Head of caudate nucleus (tissue), 42 donors: ENCODE measurements at regions not wholly inside any gene's neighbourhood (a gene's known extent, or its start where the extent isn't known, plus 50 kb on each side); places are given as distances from the start of the nearest gene placed in this dataset.
A peak's percentile ranks its signal among the peaks of the same experiment; 100 is the strongest.

ENCODE experiments used
- DNase-seq, 42 donors: peaks; one replicate each; pipeline versions ENCODE4 v3.0.0 to v3.0.0-alpha.2; 2020 to 2021; ENCODE audit warnings: mixed read lengths in 7 of 42
- intact Hi-C: fragments of 100-400 bp; cut with DNase I; formaldehyde crosslinking; loops from one replicate; pipeline ENCODE4 v1.15.0; 2022

- no peak for DNase-seq
- intact Hi-C loops = no loop called here
These were observed 146.8 kb upstream of the FBXL7 start for GRCh38 chr5:15353086-15353645.

DNA sequence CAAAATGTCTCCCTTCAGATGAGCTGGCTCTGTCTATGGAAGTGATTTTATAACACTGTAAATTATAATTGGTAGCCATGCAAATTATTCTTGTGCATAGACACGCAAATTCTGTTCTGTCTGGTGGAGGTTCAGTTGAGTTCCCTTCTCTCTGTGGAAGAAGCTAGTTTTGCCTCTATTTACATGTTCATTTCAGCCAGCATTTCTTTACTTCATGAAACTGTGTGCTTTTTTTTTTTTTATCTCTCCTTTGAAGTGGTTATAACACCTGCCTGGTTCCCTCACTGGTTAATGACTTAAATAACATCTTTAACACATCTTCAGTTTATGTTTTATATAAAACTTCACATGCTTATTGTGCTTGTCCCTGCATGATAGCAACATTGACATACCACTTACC lies 149.4 kb upstream of the FBXL7 start:
- no peak for DNase-seq
- intact Hi-C loops = no loop called here

- intact Hi-C loops = no loop called here
- DNase-seq = no peak
These were observed 153.2 kb upstream of the FBXL7 start for GRCh38 chr5:15346738-15347137.

- DNase-seq = no peak
- intact Hi-C loops = no loop called here
These were observed 155.0 kb upstream of the FBXL7 start for GRCh38 chr5:15344954-15345353.

GRCh38 chr5:15338546-15338945 lies 161.4 kb upstream of the FBXL7 start:
- DNase-seq = no peak
- intact Hi-C loops = no loop called here

- DNase-seq = no peak
- intact Hi-C loops = no loop called here
These were observed 165.3 kb upstream of the FBXL7 start for GRCh38 chr5:15334551-15335266.

GRCh38 chr5:15333091-15333490 lies 166.9 kb upstream of the FBXL7 start:
- intact Hi-C loops = no loop called here
- DNase-seq = no peak

DNA sequence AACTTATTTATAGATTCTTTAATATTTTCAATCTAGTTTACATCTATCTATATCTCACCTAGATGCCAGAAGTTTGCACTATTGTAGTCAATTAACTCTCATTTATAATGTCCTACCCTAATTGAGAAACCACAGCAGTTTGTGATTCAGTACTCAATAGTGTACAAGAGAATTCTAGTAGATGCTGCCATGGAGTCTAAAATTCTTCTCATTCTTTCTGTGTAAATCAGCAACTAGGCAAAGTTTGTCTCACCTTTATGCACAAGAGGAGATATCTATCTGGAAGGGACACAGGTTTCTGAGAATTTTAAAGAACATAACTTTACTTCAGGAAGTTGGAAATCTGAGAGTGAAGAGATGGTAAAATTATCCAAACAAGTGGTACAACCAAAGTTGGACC lies 173.0 kb upstream of the FBXL7 start:
- intact Hi-C loops = no loop called here
- no peak for DNase-seq

DNA sequence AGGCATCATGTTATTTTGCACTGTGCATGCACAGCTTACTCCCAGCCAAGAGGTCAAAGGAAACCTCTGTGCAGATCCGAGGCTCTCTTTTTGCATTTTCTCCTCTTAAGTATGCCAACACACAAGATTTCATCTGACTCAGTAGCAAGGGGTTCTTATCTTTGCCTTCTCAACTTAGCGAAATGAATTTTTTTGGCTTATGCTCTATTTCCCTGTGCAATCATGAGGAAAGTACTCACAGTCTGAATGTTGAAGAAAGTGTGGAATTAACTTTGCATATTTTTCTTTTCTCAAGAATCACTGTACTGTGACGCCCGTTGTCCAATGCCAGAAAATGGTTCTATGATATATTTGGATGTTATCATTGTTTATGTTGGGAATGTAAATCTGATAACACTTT lies 173.5 kb upstream of the FBXL7 start:
- DNase-seq = no peak
- intact Hi-C loops = no loop called here

- DNase-seq = no peak
- intact Hi-C loops = no loop called here
These were observed 177.6 kb upstream of the FBXL7 start for GRCh38 chr5:15322421-15322820.

GRCh38 chr5:15321776-15322175 lies 178.2 kb upstream of the FBXL7 start:
- no peak for DNase-seq
- intact Hi-C loops = no loop called here

DNA sequence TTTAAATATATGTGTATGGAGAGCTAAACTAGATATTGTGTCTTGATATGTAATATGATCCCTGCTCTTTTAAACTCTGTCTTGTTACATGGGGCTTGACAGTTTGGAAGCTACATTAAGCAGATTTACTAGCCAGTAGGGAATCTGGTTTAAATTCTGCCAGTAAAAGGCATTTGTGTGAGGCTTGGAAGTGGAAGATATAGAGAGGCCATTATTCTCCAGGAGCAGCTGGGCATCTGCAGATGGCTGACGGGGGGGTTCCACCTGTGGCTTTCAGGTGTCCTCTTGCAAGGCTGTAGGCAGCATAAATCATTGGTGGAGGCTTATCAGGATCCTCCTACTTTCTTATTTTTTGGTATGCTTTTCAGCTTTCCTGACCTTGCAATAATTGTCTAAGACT lies 179.1 kb upstream of the FBXL7 start:
- intact Hi-C loops = no loop called here
- DNase-seq = peak; percentile 17 to 79 (median 54)

GRCh38 chr5:15304914-15305834 lies 194.8 kb upstream of the FBXL7 start:
- intact Hi-C loops = no loop called here
- DNase-seq = no peak

- intact Hi-C loops = no loop called here
- no peak for DNase-seq
These were observed 195.8 kb upstream of the FBXL7 start for GRCh38 chr5:15304066-15304731.

GRCh38 chr5:15300141-15300540 lies 199.8 kb upstream of the FBXL7 start:
- intact Hi-C loops = no loop called here

GRCh38 chr5:15290953-15291352 lies 209.0 kb upstream of the FBXL7 start:
- intact Hi-C loops = no loop called here
- DNase-seq = no peak

More at GRCh38 chr5:15300141-15300540, 199.8 kb upstream of the FBXL7 start:
- DNase-seq = no peak

GRCh38 chr5:15286650-15287049 lies 213.3 kb upstream of the FBXL7 start:
- peak in 33 of 42 donors; percentile 6 to 76 (median 37) for DNase-seq
- intact Hi-C loops = no loop called here

DNA sequence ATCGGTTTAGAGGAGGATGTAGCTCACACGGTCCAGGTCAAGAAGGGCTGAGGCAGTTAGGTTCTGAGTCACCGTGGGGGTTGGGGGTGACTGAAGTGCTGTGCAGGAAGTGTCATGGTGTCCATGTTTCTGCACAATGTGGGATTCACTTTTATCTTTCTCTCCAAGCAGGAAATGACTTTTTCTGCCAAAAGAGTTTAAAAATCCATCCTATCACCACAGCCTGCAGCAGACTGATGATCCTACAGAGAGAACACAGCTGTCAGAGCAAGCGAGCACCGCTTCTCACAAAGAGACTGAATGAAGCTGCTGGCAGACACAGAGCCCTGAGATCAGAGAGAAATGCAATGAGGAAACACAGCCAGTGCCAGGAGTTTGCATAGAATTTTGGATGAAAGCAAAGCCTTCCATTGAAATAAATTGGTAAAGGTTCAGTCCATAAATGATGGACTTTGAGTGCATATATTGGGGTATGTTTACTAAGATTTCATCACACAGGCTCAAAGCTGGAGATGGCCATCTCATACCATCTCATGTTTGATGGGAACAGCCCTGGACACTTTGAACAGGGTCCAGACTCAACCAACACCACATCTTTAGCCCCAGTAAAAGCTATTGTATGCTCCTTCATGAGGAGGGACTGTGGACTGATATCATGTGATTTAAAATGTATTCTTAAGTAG lies 213.9 kb upstream of the FBXL7 start:
- DNase-seq = peak in 6 of 42 donors; percentile 6 to 43 (median 13)
- intact Hi-C loops = no loop called here

DNA sequence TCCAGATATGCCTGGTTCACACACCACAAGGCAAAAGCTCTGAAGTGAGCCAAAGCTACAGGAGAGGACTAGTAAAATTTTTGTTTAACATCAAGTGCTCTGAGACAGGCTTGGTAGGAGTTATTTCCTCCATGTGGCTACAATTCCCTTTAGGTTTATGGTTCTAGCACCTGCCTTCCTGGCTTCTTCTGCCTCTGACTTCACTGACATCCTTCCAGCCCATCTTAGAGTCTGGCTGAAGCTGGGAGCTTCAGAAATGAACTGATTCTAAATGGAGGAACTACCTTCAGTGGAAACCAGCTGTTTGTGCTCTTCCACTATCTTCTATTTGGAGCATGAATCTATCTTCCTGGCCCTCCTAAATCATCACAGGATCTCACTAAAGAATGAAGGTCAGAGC lies 215.3 kb upstream of the FBXL7 start:
- intact Hi-C loops = no loop called here
- no peak for DNase-seq
